ENCODE measurements at regions not wholly inside any gene's neighbourhood (a gene's known extent, or its start where the extent isn't known, plus 50 kb on each side); places are given as distances from the start of the nearest gene placed in this dataset.

DNA sequence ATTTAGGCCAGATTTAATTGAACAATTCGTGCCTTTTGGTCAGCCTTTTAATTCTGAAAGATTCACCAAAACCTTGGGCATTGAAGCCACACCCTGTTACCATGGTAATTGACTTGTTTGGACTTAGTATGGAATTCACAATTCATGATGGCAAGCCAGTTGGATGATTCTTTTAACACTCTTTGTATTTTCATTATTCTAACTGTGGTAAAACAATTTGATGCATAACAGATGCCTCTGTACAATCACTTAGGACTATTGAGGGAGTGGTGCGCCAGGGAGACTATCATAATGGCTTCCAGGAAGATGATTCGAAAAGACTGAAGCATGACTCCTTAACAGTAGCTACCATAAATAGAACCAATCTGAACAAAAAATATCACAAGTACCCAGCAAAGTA, 381.1 kb upstream of the ADAMTS16 start:
- DNase-seq = no peak

DNA sequence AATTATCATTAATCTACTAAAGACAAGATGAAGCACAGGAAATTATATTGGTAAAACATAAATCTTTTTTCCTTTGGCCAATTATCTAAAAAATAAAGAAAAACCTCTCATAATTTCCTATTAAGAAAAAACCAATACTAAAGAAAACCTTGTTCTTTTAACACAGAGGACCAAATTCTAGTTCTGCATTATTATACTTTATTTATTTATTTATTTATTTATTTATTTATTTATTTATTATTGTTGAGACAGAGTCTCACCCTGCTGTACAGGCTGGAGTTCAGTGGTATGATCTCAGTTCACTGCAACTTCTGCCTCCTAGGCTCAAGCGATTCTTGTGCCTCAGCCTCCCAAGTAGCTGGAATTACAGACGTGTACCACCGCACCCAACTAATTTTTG, 377.8 kb upstream of the ADAMTS16 start:
- DNase-seq = no peak

DNA sequence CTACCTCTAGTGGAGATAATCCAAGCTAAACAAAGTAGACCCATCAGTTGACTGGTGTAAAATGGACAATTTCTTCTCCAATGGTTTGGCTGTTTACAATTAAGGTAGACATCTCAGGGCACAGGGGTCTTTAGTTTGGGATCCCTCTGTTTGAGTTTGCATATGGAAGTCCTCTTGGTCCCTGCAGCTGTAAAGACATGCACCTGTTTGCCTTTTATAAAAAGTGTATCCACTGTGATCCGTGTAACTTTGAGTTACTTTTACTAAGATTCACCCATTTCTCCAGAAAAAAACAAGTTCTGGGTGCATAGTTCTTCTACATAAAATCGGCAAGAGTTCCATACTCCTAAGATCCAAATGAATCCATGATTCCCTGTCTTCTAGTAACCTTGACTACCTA, 374.7 kb upstream of the ADAMTS16 start:
- no peak for DNase-seq

DNA sequence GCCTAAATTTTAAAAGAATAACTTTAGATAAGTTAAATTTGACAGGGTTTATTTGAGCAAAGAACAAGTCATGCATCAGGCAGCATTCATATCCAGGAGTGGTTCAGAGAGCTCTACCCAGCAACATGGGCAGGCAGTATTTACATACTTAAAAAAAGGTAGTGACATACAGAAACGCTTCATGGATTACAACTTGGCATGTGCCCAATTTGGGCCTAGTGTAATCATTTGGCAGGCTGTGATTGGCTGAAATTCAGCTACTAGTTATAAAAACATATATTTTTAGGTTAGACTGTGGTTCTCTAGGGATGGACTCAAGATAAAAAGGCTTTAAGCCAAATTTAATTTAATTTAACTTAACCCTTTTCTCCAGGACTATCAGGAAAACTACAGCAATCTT, 374.0 kb upstream of the ADAMTS16 start:
- DNase-seq = no peak

DNA sequence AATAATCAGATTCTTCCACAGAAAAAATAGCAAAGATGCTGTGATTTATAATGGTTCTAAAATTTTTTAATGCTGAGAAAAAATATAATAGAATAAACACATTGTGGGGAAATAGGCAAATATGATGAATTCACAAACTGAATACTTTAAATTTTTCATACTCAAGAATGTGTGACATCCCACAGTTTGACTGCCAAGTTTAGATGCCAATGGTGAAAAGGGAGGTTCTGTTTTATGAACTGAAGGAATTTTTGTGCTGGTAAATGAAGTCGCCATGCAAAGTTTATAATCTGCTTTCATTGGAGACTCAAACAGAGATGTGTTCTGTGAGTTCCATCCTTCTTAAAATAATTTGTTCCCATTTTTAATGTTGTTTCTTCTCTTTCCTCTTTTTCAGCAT, 367.5 kb upstream of the ADAMTS16 start:
- no peak for DNase-seq

DNA sequence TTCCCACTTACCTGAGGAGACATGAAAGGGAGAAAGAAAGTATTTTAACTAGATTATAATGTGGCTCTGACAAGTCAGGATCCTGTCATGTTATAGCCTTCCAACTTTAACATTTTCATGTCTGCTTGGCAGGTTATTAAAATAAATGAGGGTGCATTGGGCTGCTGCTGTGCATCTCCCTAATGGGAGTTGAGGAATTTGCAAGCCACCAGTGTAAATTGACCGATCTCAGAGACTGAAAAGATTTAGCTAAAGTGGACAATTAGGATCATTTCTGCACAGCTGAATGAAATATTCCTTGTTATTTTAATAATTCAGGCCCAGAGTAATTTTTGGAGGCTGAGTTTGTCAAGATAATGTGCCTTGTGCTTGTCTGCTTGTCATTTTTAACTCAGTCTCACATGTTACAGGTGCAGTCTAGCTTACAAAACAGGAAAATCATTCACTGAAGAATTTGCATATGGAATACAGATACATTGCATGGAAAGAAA, 366.3 kb upstream of the ADAMTS16 start:
- no peak for DNase-seq

DNA sequence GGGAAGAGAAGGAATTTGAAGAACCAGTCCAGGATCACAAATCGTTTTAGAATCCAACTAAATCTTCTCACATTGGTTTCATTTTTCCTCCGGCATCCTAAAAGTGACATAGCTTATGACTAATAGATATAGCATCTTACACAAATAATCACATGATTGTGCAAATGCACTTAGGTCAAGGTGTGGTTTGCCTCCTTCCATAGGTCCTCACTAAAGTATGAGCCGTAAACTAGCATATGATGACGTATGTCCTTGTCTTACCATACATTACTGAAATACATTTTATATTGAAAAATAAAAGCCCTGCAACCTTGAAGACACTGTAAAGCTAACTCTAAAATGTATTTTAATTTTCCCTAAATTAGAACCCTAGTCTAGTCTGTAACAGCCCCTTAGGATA, 362.7 kb upstream of the ADAMTS16 start:
- no peak for DNase-seq

DNA sequence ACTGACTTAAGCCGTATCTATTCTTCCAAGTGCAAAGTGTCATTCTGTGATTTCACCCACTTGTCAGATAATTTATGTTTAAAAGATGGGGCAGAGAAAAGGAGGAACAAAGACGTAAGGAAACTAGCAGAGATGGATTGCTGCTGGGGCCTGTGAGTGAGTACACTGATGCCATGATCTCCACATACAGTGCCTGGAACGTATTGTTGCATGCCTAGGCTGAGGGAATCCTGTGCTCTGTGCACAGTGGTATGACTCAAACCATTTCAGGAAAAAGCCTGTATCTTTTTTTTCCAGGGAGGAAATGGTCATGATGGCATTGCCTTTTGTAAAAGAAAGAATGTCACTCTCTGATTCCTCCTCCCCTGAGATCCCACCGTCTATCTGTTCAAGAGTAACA, 359.5 kb upstream of the ADAMTS16 start:
- no peak for DNase-seq

DNA sequence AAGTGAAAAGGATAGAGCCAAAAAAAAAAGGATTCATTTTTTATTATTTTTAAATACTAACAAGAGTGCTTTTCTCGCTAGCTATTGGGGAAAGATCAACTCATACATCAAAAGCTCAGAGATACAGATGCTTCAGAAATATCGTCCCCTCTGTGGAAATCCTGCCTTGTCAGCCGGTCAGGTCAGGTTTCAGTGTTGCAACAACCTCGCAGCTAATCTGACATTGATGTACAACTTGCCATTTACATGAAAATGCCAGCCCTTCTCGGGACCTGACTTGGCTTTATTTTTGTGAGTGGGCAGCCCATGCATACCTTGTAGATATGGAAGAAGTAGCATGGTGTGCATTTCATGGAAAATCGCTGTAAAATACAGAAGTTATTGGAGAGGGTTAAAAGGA, 358.8 kb upstream of the ADAMTS16 start:
- DNase-seq = no peak

DNA sequence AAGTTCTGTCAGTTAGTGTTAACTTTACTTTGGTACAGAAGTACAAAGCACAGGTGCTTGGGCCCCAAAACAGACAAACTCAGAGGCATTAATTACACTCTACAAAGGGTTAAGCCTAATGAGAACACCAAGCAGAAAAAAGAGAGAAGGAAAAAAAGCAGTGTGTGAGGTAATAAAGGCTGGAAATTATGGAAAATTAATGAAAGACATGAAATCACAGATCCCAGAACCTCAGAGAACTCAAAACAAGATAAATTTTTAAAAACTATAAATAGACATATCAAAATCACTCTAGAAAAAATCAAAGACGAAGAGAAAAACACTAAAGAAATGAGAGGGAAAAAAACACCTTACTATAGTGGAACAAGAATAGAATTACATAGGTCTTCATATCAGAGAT, 354.2 kb upstream of the ADAMTS16 start:
- DNase-seq = no peak

DNA sequence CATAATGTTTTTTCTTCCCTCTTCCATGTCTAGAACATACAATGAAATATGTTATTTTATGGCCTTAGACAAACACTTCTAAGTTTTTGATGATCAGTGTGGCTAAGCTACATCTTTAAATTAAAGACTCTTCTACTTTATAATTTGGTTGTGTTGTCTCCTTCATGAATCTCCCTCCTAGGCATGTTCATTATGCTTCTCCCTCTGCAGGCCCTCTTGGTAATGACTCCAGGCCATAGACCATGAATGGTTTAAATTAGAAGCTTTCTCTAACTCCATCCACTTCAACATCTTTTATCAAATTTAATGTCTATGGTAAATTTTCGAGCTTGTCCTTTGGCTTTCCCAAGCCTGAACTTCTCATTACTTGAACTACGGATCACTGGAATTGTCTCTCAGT, 342.7 kb upstream of the ADAMTS16 start:
- no peak for DNase-seq

DNA sequence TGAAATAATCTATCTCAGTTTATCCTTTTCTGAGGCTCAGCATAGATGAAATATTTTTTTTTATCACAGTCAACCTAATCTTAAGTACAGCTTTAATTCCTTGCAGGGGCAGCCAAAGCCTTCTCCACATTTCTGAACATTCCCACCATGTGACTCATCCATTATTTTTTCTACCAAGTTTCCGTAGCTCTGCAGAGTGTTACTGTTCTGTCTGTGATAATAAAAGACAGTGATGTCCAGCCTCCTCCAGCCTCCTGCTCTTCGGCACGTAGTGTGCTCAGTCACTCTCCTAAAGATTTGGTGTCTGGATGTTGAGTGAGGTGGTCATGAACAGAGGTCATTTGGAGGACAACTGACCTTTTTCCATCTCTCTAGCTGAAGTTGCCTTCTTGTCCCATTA, 338.1 kb upstream of the ADAMTS16 start:
- DNase-seq = no peak

DNA sequence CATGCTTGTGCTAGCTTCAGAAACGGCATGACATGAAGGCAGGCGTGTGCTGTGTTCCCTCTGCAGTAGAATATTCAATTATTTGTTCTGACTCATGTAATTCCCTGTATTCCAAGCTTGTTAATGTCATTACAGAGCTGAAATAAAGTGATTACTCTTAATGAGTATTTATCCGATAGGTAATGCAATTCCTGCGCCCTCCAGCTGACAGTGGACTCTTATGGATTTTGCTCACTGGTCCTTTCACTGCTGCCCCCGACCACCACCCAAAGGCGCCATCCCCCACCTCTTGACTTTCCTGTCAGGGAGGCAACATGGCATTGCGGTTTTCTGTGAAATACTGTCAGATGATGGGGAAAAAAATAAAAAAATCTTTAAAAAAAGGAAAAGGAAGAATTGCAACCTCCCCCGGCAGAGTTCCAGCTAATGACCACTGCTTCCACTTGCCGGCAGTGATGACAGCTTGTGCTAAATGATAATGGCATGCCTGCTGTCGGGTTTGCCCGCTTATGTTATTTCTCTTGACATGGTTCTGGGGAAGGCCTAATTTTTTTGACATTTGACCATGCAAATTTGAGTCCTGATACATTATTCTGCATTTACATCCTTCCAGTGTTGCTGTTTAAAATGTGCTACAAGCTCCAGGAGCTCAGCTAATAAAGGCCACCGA, 335.3 kb upstream of the ADAMTS16 start:
- no peak for DNase-seq

DNA sequence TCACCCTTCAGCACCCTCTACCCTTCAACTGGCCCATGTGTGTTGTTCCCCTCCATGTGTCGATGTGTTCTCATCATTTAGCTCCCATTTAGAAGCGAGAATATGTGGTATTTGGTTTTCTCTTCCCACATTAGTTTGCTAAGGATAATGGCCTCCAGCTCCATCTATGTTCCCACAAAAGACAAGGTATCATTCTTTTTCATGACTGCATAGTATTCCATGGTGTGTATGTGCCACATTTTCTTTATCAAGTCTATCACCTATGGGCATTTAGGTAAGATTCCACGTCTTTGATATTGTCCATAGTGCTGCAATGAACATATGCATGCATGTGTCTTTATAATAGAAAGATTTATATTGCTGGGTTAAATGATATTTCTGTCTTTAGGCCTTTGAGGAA, 325.1 kb upstream of the ADAMTS16 start:
- DNase-seq = no peak

DNA sequence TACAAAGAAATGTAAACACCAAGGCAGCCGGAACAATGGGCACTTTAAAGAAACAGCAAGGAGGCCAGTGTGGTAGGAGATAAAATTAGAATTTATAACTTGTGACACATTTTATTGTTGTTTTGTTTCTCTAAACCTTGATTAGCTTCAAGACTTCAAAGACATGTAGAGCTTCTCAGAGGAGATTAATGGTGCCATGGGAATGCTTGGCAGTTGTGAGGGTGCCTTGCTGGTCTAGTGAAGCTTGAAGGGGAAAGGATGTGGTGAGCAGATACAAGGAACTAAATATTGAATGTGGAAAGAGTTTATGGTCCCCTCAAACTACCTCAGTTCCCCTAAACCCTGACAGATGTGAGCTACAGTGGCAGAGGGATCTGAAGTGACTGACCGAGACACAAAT, 322.4 kb upstream of the ADAMTS16 start:
- no peak for DNase-seq

DNA sequence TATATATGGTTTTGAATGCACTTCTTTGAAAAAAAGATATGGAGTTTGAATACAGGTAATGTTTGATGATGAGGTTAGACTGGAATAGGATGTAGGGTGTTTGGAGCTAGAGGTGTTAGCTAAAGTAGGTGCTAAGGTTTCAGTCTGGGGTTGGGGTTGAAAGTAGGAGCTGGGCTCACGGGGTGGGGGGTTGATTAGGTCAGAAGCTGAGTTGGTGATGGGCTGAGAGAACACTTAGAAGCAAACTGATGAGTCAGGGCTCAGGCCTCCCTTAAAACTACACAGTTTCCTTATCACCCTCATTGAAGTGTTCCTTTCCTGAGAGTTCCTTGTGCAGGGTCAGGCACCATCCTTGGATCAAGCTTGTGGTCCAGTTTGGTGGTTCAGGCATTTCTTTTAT, 308.8 kb upstream of the ADAMTS16 start:
- no peak for DNase-seq

DNA sequence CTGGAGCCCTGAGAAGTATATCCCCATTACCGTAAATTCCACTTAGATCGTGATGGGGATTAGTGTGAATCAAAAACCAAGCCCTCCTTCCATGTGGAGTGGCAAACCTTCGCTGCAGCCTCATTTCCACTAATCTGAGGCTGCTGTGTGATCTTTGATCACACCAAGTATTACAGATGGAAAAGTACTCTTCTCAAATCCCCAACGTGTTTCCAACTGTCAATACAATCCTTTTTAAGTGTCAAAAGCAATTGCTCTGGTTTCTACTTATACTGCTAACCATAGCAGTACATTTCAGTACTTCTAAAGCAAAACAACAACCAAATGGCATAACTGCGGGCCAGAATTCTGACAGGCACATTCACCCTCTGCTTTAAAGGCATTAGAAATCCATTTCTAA, 307.7 kb upstream of the ADAMTS16 start:
- no peak for DNase-seq

DNA sequence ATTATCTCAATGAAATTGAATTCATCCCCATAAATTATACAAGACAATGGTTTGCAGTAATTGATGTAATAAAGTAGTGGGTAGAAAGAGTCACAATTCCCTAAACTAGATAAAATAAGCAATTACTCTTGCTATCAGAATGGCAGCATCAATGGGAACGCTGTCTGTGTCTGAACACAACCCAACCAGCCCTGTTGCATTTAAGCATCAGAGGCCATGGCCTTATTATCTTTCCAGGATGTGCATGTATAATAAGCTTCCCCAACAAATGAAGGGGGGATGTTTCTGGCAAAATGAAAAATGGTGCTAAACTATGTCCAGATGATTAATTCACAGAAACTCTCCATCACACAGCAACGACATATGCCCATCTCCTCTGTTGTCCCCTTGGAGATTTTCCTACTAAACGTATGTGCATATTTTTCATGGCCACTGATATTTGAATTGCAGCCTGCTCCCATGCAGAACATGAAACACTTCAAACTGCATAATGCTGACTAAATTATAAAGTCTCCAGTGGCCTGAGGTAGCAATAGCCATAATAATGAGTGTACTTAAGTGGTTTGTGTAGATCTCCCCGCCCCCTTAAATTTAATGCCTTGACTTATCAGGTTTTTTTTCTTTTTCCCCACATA, 306.9 kb upstream of the ADAMTS16 start:
- no peak for DNase-seq

DNA sequence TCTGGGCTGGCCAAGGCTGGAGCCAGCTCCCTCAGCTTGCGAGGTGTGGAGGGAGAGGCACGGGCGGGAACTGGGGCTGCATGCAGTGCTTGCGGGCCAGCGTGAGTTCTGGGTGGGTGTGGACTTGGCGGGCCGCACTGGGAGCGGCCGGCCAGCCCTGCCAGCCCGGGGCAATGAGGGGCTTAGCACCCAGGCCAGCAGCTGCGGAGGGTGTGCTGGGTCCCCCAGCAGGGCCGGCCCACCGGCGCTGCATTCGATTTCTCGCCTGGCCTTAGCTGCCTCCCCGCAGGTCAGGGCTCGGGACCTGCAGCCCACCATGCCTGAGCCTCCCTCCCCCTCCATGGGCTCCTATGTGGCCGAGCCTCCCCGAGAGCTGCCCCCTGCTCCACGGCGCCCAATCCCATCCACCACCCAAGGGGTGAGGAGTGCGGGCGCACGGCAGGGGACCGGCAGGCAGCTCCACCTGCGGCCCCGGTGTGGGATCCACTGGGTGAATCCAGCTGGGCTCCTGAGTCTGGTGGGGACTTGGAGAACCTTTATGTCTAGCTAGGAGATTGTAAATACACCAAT, 302.6 kb upstream of the ADAMTS16 start:
- no peak for DNase-seq

DNA sequence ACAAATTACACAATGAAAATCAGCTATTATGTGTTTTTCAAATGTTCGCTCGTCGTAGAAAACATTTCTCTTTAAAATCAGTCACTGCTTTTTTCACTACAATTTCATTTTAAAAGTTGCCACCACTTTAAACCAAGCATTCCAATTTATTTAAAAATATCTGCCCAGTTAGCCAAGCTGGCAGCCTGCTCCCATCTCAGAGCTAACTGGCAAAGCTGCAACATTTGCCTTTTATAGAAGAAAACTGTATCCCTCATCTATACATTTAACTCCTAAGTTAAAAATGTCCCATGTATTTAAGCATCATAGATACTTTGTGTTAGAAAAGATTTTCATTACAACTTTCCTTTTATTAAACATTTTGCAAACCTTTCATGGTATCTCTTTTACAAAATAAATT, 294.9 kb upstream of the ADAMTS16 start:
- DNase-seq = no peak

DNA sequence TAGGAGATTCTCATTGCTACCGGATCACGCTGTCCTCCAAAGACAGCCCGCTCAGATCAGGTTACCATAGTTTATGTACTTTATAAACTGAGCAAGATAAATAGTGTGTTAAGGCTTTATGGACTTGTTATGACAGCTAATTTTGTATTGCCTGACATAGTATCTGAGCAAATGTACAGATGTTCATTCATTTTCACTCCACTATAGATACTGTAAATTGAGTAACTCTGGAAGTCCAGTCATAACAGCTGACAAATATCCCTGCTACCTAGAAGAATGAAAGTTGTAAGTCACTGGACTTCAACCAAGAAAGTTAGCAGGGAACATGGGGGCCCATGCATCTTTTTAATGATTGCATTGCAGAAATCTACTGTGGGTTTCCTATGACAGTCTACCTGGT, 292.4 kb upstream of the ADAMTS16 start:
- DNase-seq = no peak

DNA sequence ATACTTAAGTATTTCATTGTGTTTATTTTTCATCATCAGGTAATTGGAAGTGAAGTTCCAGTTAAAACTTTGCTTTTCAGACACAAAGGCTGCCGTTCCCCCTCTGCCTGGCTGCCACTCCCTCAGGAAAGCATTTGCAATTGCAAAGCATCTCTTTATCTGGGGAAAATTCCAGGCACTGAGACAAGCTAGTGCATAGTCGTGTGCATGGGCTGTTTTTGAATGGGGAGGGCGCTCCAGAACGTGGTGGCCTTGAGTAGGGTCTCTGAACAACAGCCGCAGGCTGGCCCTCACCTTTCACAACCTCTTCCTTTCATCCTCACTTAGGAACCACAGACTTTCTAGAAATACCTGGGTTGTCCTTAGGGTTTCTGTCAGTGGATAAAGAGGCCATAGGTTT, 285.1 kb upstream of the ADAMTS16 start:
- no peak for DNase-seq

DNA sequence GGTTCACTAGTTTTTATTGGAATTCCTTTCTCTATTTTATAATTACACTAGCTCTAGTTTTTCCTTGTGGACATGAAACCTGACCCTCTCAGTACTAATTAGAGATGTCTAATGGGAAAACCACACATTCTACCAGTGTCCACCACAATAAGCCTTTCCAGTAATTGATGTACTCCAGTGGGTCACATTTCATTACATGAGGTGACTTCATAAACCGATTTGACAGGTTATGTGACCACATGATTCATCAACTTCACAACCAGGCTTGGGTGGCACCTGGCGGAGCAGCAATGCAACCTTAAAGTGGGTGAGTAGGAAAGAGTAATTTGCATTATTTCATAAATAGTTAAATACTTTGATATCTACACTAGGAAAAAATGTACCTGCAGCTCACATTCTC, 284.2 kb upstream of the ADAMTS16 start:
- DNase-seq = no peak

DNA sequence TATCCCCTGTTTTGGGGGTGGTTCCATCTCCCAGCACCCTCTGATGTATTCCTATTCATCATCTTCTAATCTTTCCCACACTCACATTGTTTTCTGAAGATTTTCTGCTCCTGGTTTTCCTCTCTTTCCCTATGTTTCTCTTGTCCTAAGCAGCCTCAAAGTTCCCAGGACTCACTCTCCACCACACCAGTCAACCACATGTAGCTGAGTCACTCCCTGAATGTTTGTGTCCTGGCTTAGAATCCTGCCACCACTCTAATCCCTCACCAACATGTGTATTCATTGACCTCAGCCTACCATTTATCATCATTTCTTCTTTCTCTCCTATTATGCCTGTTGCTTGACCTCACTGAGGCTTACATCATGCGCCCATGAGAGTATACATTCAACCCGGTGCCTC, 282.4 kb upstream of the ADAMTS16 start:
- DNase-seq = no peak

Measured in hindlimb muscle (tissue), 1 donor.